ENCODE measurements at regions not wholly inside any gene's neighbourhood (a gene's known extent, or its start where the extent isn't known, plus 50 kb on each side); places are given as distances from the start of the nearest gene placed in this dataset.

GRCh38 chr2:57373530-57373929, 673.1 kb upstream of the VRK2 start:
- TF ChIP-seq POLR2A (IDR thresholded peaks at IDR 0.05), result no peak
- TF ChIP-seq CTCF (IDR thresholded peaks at IDR 0.05), result no peak
- no peak overlapping the region for H3K27ac ChIP-seq
- H3K27me3 ChIP-seq, result no peaks in the 10 kb centered on the region
- H3K36me3 ChIP-seq, result no peaks in the 10 kb centered on the region
- DNase-seq (no peak), ATAC-seq (no peak)
- WGBS (ENCODE audit: insufficient coverage, low coverage, low lambda C conversion rate, missing lambda C conversion rate), result 56% methylated on average over 2 of the region's 3 CpGs
- H3K4me3 ChIP-seq, result no peak overlapping the region
- no peaks in the 10 kb centered on the region for H3K4me1 ChIP-seq
- intact Hi-C loops (cut with DNase I), result no loop called here
- no peaks in the 10 kb centered on the region for H3K9me3 ChIP-seq

GRCh38 chr2:57376985-57377384, 669.6 kb upstream of the VRK2 start:
- ATAC-seq, result no peak
- Histone ChIP-seq H3K4me3 (no peak overlapping the region), H3K4me1 (no peaks in the 10 kb centered on the region), H3K9me3 (no peaks in the 10 kb centered on the region), H3K27ac (no peak overlapping the region), H3K36me3 (no peaks in the 10 kb centered on the region), H3K27me3 (no peaks in the 10 kb centered on the region)
- intact Hi-C loops (cut with DNase I), result no loop called here
- DNase-seq, result no peak
- peak in 1 of 4 donors; percentile 6 for TF ChIP-seq CTCF (IDR thresholded peaks at IDR 0.05)
- TF ChIP-seq POLR2A (IDR thresholded peaks at IDR 0.05), result no peak
- 22% methylated on average over 1 of the region's 1 CpG for WGBS (ENCODE audit: insufficient coverage, low coverage, low lambda C conversion rate, missing lambda C conversion rate)

GRCh38 chr2:57386305-57386704, 660.3 kb upstream of the VRK2 start:
- no peak for TF ChIP-seq POLR2A (IDR thresholded peaks at IDR 0.05)
- TF ChIP-seq CTCF (IDR thresholded peaks at IDR 0.05), result no peak
- H3K36me3 ChIP-seq, result no peaks in the 10 kb centered on the region
- intact Hi-C loops (cut with DNase I), result no loop called here
- H3K27ac ChIP-seq, result no peak overlapping the region
- H3K9me3 ChIP-seq, result no peaks in the 10 kb centered on the region
- ATAC-seq (no peak), DNase-seq (no peak)
- H3K27me3 ChIP-seq, result no peaks in the 10 kb centered on the region
- H3K4me3 ChIP-seq, result no peak overlapping the region
- no peaks in the 10 kb centered on the region for H3K4me1 ChIP-seq

GRCh38 chr2:57396355-57397098, 650.1 kb upstream of the VRK2 start:
- TF ChIP-seq CTCF (IDR thresholded peaks at IDR 0.05) (no peak), POLR2A (IDR thresholded peaks at IDR 0.05) (no peak)
- no peaks in the 10 kb centered on the region for H3K9me3 ChIP-seq
- 39% methylated on average over 6 of the region's 9 CpGs for WGBS (ENCODE audit: insufficient coverage, low coverage, low lambda C conversion rate, missing lambda C conversion rate)
- no peaks in the 10 kb centered on the region for H3K4me1 ChIP-seq
- no peaks in the 10 kb centered on the region for H3K27me3 ChIP-seq
- ATAC-seq, result peak in 3 of 4 donors; percentile 22 to 43 (median 25)
- no peak overlapping the region for H3K27ac ChIP-seq
- no peak overlapping the region for H3K4me3 ChIP-seq
- intact Hi-C loops (cut with DNase I), result no loop called here
- H3K36me3 ChIP-seq, result no peaks in the 10 kb centered on the region
- DNase-seq, result no peak
